Tibial nerve (tissue), 4 donors: ENCODE measurements at regions not wholly inside any gene's neighbourhood (a gene's known extent, or its start where the extent isn't known, plus 50 kb on each side); places are given as distances from the start of the nearest gene placed in this dataset.

ENCODE experiments used
- EP300 ChIP-seq, 2 donors: sonication (generic); formaldehyde crosslinking; IDR thresholded peaks; one replicate each; pipeline ENCODE4 v1.6.1; 2017; ENCODE audit warnings: antibody characterized with exemption in 2 of 2, mild to moderate bottlenecking in 1 of 2
- TF ChIP-seq, protein P1 (sequence below), 5 experiments: fragments of 200-600 bp in 3 of 5; fragments of 450-650 bp in 2 of 5; sonication (generic) in 3 of 5; IDR thresholded peaks; one replicate each; pipeline ENCODE4 v1.5.1; 2016 to 2019; ENCODE audit warnings: antibody characterized with exemption in 5 of 5, mild to moderate bottlenecking in 3 of 5, moderate library complexity in 2 of 5

DNA sequence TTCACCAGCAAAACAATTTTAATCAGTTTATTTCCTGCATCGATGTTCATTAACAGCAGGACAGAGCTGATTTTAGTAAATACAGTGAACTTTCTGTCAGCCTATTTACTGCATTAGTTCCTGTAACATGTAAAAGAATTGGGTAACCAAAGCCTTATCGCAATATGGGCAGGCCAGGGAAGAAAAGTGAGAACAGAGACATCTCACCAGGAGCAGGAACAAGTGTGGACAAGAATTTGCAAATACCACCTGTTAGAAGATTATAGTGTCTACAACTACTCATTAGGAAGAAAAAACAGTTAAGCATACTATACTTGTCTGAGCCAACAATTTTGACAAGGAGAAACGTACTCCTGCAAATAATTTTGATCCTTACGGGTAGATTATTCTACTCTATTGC is 1293.9 kb downstream of the PLA2G4A start:
- TF ChIP-seq, protein P1, sequence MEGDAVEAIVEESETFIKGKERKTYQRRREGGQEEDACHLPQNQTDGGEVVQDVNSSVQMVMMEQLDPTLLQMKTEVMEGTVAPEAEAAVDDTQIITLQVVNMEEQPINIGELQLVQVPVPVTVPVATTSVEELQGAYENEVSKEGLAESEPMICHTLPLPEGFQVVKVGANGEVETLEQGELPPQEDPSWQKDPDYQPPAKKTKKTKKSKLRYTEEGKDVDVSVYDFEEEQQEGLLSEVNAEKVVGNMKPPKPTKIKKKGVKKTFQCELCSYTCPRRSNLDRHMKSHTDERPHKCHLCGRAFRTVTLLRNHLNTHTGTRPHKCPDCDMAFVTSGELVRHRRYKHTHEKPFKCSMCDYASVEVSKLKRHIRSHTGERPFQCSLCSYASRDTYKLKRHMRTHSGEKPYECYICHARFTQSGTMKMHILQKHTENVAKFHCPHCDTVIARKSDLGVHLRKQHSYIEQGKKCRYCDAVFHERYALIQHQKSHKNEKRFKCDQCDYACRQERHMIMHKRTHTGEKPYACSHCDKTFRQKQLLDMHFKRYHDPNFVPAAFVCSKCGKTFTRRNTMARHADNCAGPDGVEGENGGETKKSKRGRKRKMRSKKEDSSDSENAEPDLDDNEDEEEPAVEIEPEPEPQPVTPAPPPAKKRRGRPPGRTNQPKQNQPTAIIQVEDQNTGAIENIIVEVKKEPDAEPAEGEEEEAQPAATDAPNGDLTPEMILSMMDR (IDR thresholded peaks at IDR 0.05): no peak
- no peak for TF ChIP-seq EP300 (IDR thresholded peaks at IDR 0.05)
